Endothelial cell (in vitro differentiated cells): ENCODE measurements at regions not wholly inside any gene's neighbourhood (a gene's known extent, or its start where the extent isn't known, plus 50 kb on each side); places are given as distances from the start of the nearest gene placed in this dataset.
A peak's percentile ranks its signal among the peaks of the same experiment; 100 is the strongest.
"Not testable (repeated sequence)": the region's sequence is repeated elsewhere in the genome, so short reads cannot be mapped to it uniquely, and the experiment has no call there.

ENCODE experiments used
- DNase-seq: peaks from one replicate; pipeline ENCODE4 v3.0.0; 2021; ENCODE audit warnings: low spot score
- H3K27ac Mint-ChIP-seq: one replicate; pipeline ENCODE4 v1.8.0; 2021; ENCODE audit warnings: mixed read lengths, inconsistent platforms; ENCODE audit not compliant: unreplicated experiment
- H3K27me3 Mint-ChIP-seq: one replicate; pipeline ENCODE4 v1.8.0; 2021; ENCODE audit warnings: mild to moderate bottlenecking, moderate library complexity, mixed read lengths, inconsistent platforms; ENCODE audit not compliant: unreplicated experiment
- H3K36me3 Mint-ChIP-seq: one replicate; pipeline ENCODE4 v1.8.0; 2021; ENCODE audit warnings: mild to moderate bottlenecking, low read depth, mixed read lengths, inconsistent platforms; ENCODE audit not compliant: unreplicated experiment
- H3K4me1 Mint-ChIP-seq: one replicate; pipeline ENCODE4 v1.8.0; 2021; ENCODE audit warnings: mild to moderate bottlenecking, mixed read lengths, inconsistent platforms; ENCODE audit not compliant: unreplicated experiment
- H3K4me3 Mint-ChIP-seq: one replicate; pipeline ENCODE4 v1.8.0; 2021; ENCODE audit warnings: mild to moderate bottlenecking, mixed read lengths, inconsistent platforms; ENCODE audit not compliant: unreplicated experiment
- H3K9me3 Mint-ChIP-seq: one replicate; pipeline ENCODE4 v1.8.0; 2021; ENCODE audit warnings: mixed read lengths, inconsistent platforms; ENCODE audit not compliant: unreplicated experiment
- CTCF ChIP-seq: fragments of 200-600 bp; sonication (generic); IDR thresholded peaks from one replicate; pipeline ENCODE4 v1.5.0; 2021; ENCODE audit warnings: antibody characterized with exemption; ENCODE audit not compliant: unreplicated experiment

- Mint-ChIP-seq H3K4me1 (peaks cover 23% of the 10 kb centered on the region), H3K36me3 (no peaks in the 10 kb centered on the region), H3K4me3 (no peak overlapping the region), H3K9me3 (no peaks in the 10 kb centered on the region), H3K27ac (no peak overlapping the region), H3K27me3 (peaks cover 18% of the 10 kb centered on the region)
- no peak for TF ChIP-seq CTCF
- DNase-seq, result no peak
Observed at GRCh38 chr9:95572381-95573151, 55.8 kb upstream of the PTCH1 start.

- H3K27me3 Mint-ChIP-seq, result peaks cover 17% of the 10 kb centered on the region
- no peaks in the 10 kb centered on the region for H3K9me3 Mint-ChIP-seq
- no peaks in the 10 kb centered on the region for H3K36me3 Mint-ChIP-seq
- TF ChIP-seq CTCF, result no peak
- DNase-seq, result peak; percentile 25
- H3K4me3 Mint-ChIP-seq, result no peak overlapping the region
- H3K4me1 Mint-ChIP-seq, result peaks cover 17% of the 10 kb centered on the region
- peak overlapping the region; percentile 62 for H3K27ac Mint-ChIP-seq
Observed at GRCh38 chr9:95570646-95571045, 53.9 kb upstream of the PTCH1 start.

- peaks cover 17% of the 10 kb centered on the region for H3K4me1 Mint-ChIP-seq
- H3K27me3 Mint-ChIP-seq, result peaks cover 17% of the 10 kb centered on the region
- H3K36me3 Mint-ChIP-seq, result no peaks in the 10 kb centered on the region
- TF ChIP-seq CTCF, result no peak
- H3K4me3 Mint-ChIP-seq, result no peak overlapping the region
- DNase-seq, result peak; percentile 24
- H3K27ac Mint-ChIP-seq, result peak overlapping the region; percentile 62
- no peaks in the 10 kb centered on the region for H3K9me3 Mint-ChIP-seq
Observed at GRCh38 chr9:95570150-95570549, 53.4 kb upstream of the PTCH1 start.

- peaks cover 17% of the 10 kb centered on the region for H3K27me3 Mint-ChIP-seq
- not testable (repeated sequence) for DNase-seq, H3K36me3 Mint-ChIP-seq, H3K4me3 Mint-ChIP-seq, H3K9me3 Mint-ChIP-seq, H3K27ac Mint-ChIP-seq
- H3K4me1 Mint-ChIP-seq, result peaks cover 19% of the 10 kb centered on the region
Observed at GRCh38 chr9:95568735-95569134, 52.0 kb upstream of the PTCH1 start.
